ENCODE measurements at regions not wholly inside any gene's neighbourhood (a gene's known extent, or its start where the extent isn't known, plus 50 kb on each side); places are given as distances from the start of the nearest gene placed in this dataset.

GRCh38 chr7:124330731-124331407 lies 298.0 kb upstream of the TMEM229A start:
- TF ChIP-seq, protein P1, sequence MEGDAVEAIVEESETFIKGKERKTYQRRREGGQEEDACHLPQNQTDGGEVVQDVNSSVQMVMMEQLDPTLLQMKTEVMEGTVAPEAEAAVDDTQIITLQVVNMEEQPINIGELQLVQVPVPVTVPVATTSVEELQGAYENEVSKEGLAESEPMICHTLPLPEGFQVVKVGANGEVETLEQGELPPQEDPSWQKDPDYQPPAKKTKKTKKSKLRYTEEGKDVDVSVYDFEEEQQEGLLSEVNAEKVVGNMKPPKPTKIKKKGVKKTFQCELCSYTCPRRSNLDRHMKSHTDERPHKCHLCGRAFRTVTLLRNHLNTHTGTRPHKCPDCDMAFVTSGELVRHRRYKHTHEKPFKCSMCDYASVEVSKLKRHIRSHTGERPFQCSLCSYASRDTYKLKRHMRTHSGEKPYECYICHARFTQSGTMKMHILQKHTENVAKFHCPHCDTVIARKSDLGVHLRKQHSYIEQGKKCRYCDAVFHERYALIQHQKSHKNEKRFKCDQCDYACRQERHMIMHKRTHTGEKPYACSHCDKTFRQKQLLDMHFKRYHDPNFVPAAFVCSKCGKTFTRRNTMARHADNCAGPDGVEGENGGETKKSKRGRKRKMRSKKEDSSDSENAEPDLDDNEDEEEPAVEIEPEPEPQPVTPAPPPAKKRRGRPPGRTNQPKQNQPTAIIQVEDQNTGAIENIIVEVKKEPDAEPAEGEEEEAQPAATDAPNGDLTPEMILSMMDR (IDR thresholded peaks at IDR 0.05), result no peak
- Mint-ChIP-seq H3K4me1 (ENCODE audit: unreplicated experiment) (peaks cover 4% of the 10 kb centered on the region), H3K36me3 (ENCODE audit: unreplicated experiment) (no peaks in the 10 kb centered on the region), H3K27ac (ENCODE audit: unreplicated experiment) (no peak overlapping the region), H3K9me3 (ENCODE audit: unreplicated experiment) (peaks cover 8% of the 10 kb centered on the region), H3K4me3 (ENCODE audit: unreplicated experiment) (no peak overlapping the region), H3K27me3 (ENCODE audit: unreplicated experiment) (no peaks in the 10 kb centered on the region)
- DNase-seq (ENCODE audit: extremely low spot score, unreplicated experiment), result no peak

DNA sequence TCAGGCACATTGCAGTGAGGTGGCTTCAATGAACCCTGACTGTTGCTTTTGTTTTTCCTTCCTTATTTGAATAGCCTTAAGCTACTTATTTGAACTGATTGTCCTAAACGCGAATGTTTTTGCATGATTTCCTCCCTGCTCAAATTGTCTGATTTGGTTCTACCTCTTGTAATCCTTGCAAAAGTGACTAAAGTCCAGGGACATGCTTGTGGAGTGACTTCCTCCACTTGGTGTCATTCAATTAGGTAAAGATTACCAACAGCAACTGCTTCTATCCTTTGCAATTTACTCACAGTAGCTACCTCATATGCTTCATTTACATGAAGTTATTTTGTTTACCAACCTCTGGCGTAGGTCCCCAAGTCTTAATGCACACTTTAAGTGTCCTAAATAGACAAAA lies 295.9 kb upstream of the TMEM229A start:
- no peak for DNase-seq (ENCODE audit: extremely low spot score, unreplicated experiment)
- H3K27me3 Mint-ChIP-seq (ENCODE audit: unreplicated experiment), result no peaks in the 10 kb centered on the region
- no peaks in the 10 kb centered on the region for H3K36me3 Mint-ChIP-seq (ENCODE audit: unreplicated experiment)
- TF ChIP-seq, protein P1 (IDR thresholded peaks at IDR 0.05), result no peak
- H3K4me1 Mint-ChIP-seq (ENCODE audit: unreplicated experiment), result peaks cover 4% of the 10 kb centered on the region
- peaks cover 16% of the 10 kb centered on the region for H3K9me3 Mint-ChIP-seq (ENCODE audit: unreplicated experiment)
- H3K4me3 Mint-ChIP-seq (ENCODE audit: unreplicated experiment), result no peak overlapping the region
- no peak overlapping the region for H3K27ac Mint-ChIP-seq (ENCODE audit: unreplicated experiment)

DNA sequence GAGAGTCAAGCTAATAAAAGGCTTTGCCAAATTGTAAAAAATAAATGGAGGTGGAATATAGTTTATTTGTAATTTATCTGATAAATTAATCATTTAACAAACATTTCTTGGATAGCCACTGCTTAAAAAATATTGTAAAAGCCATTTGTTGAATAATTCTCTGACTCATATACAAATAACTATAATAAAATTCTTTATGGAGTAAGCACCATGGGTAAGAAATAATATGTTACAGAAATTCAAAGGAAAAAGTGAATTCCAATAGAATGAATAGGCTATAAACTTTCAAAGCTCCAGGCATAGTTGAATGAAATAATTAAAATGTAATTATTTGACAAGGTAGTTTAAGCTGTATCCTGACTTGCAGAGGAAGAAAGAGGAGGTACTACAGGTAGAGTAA lies 291.4 kb upstream of the TMEM229A start:
- Mint-ChIP-seq H3K27me3 (ENCODE audit: unreplicated experiment) (no peaks in the 10 kb centered on the region), H3K9me3 (ENCODE audit: unreplicated experiment) (peaks cover 23% of the 10 kb centered on the region), H3K36me3 (ENCODE audit: unreplicated experiment) (no peaks in the 10 kb centered on the region), H3K4me1 (ENCODE audit: unreplicated experiment) (peaks cover 5% of the 10 kb centered on the region), H3K4me3 (ENCODE audit: unreplicated experiment) (no peak overlapping the region), H3K27ac (ENCODE audit: unreplicated experiment) (no peak overlapping the region)
- TF ChIP-seq, protein P1 (IDR thresholded peaks at IDR 0.05), result no peak
- no peak for DNase-seq (ENCODE audit: extremely low spot score, unreplicated experiment)

DNA sequence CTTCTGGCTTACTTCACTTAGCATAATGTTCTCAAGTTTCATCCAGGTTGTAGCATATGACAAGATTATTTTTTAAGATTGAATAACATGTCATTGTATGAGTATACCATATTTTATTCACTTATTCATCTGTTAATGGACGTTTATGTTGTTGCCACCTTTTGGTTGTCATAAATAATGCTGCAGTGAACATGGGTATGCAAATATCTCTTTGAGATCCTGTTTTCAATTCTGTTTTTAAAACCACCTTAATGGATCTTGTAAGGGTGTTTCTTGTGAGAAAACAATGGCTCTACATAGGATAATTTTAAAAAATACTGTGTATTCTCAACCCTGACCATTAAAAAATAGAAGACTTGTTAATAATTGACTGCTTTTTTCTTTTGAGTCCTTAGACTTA lies 290.7 kb upstream of the TMEM229A start:
- Mint-ChIP-seq H3K4me1 (ENCODE audit: unreplicated experiment) (peaks cover 2% of the 10 kb centered on the region), H3K36me3 (ENCODE audit: unreplicated experiment) (no peaks in the 10 kb centered on the region), H3K9me3 (ENCODE audit: unreplicated experiment) (peaks cover 23% of the 10 kb centered on the region), H3K27me3 (ENCODE audit: unreplicated experiment) (no peaks in the 10 kb centered on the region), H3K27ac (ENCODE audit: unreplicated experiment) (no peak overlapping the region), H3K4me3 (ENCODE audit: unreplicated experiment) (no peak overlapping the region)
- DNase-seq (ENCODE audit: extremely low spot score, unreplicated experiment), result no peak
- TF ChIP-seq, protein P1 (IDR thresholded peaks at IDR 0.05), result no peak

DNA sequence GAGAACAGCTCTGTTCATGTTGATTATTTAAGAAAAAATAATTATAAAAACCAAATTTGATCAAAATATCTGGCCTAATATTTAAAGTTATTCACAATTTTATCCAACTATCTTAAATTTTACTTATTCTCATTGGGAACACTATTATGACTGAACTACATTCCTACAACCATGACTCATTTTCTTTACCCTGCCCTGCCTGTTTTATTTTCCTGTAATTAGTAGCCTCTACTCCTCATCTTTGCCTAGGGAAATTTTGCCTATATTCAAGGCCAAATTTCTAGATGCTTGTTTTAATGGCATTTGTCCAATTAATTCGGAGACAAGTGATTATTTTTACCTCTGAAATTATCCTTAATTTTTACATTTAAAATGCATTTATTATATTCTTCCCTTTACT lies 289.7 kb upstream of the TMEM229A start:
- H3K27me3 Mint-ChIP-seq (ENCODE audit: unreplicated experiment), result no peaks in the 10 kb centered on the region
- peaks cover 2% of the 10 kb centered on the region for H3K4me1 Mint-ChIP-seq (ENCODE audit: unreplicated experiment)
- no peaks in the 10 kb centered on the region for H3K36me3 Mint-ChIP-seq (ENCODE audit: unreplicated experiment)
- H3K4me3 Mint-ChIP-seq (ENCODE audit: unreplicated experiment), result no peak overlapping the region
- DNase-seq (ENCODE audit: extremely low spot score, unreplicated experiment), result no peak
- TF ChIP-seq, protein P1 (IDR thresholded peaks at IDR 0.05), result no peak
- peaks cover 23% of the 10 kb centered on the region for H3K9me3 Mint-ChIP-seq (ENCODE audit: unreplicated experiment)
- no peak overlapping the region for H3K27ac Mint-ChIP-seq (ENCODE audit: unreplicated experiment)

All from osteocyte (in vitro differentiated cells).